Hepatocyte (in vitro differentiated cells): ENCODE measurements at regions not wholly inside any gene's neighbourhood (a gene's known extent, or its start where the extent isn't known, plus 50 kb on each side); places are given as distances from the start of the nearest gene placed in this dataset.

Source experiments
- CTCF ChIP-seq: fragments of 200-600 bp; sonication (generic); IDR thresholded peaks from 2 replicates; pipeline ENCODE4 v1.5.1; 2016; ENCODE audit warnings: antibody characterized with exemption, mild to moderate bottlenecking; ENCODE audit not compliant: poor library complexity
- EZH2phosphoT487 ChIP-seq: fragments of 200-600 bp; sonication (generic); IDR thresholded peaks from one replicate; pipeline ENCODE4 v1.6.1; 2018; ENCODE audit warnings: antibody characterized with exemption, mild to moderate bottlenecking, low read depth, moderate library complexity; ENCODE audit not compliant: unreplicated experiment, severe bottlenecking

- TF ChIP-seq CTCF = no peak
- TF ChIP-seq EZH2phosphoT487 = no peak
Observed at GRCh38 chr14:43143106-43143505, 1364.0 kb downstream of the FSCB start.
